Vagina (tissue), 2 donors: ENCODE measurements at regions not wholly inside any gene's neighbourhood (a gene's known extent, or its start where the extent isn't known, plus 50 kb on each side); places are given as distances from the start of the nearest gene placed in this dataset.

Experiments
- DNase-seq, 2 donors: peaks; one replicate each; pipeline ENCODE4 v3.0.0-alpha.2; 2017; ENCODE audit errors: extremely low spot score in 2 of 2
- H3K27ac ChIP-seq: fragments of 200-600 bp; sonication (generic); one replicate; pipeline ENCODE4 v1.5.1; 2019
- H3K27me3 ChIP-seq: fragments of 200-600 bp; sonication (generic); one replicate; pipeline ENCODE4 v1.5.1; 2019
- H3K36me3 ChIP-seq, 2 donors: fragments of 200-600 bp; sonication (generic); one replicate each; pipeline ENCODE4 v1.5.1; 2017 to 2019
- H3K4me1 ChIP-seq: fragments of 200-600 bp; sonication (generic); one replicate; pipeline ENCODE4 v1.5.1; 2019
- H3K4me3 ChIP-seq, 2 donors: fragments of 200-600 bp; sonication (generic); 1 replicate in 1 of 2; 2 replicates in 1 of 2; pipeline ENCODE4 v1.5.1; 2016 to 2019
- H3K9me3 ChIP-seq: fragments of 200-600 bp; sonication (generic); one replicate; pipeline ENCODE4 v1.5.1; 2019
- POLR2A ChIP-seq, 2 donors: fragments of 450-650 bp; IDR thresholded peaks; one replicate each; pipeline ENCODE4 v1.6.1; 2017; ENCODE audit warnings: antibody characterized with exemption in 2 of 2, mild to moderate bottlenecking in 2 of 2, moderate library complexity in 2 of 2
- POLR2AphosphoS5 ChIP-seq, 2 donors: sonication (generic); formaldehyde crosslinking; IDR thresholded peaks; one replicate each; pipeline ENCODE4 v1.9.0; 2017; ENCODE audit warnings: antibody characterized with exemption in 2 of 2, mild to moderate bottlenecking in 2 of 2, low read depth in 1 of 2; ENCODE audit not compliant: insufficient read depth in 1 of 2
- intact Hi-C: fragments of 100-400 bp; cut with DNase I; formaldehyde crosslinking; loops from one replicate; pipeline ENCODE4 v1.15.1; 2023
- TF ChIP-seq, protein P1 (sequence below), 3 experiments: fragments of 450-650 bp in 2 of 3; fragments of 200-600 bp in 1 of 3; sonication (generic) in 1 of 3; IDR thresholded peaks; one replicate each; pipeline ENCODE4 v1.5.1; 2017 to 2019; ENCODE audit warnings: antibody characterized with exemption in 3 of 3, mild to moderate bottlenecking in 2 of 3, moderate library complexity in 2 of 3

DNA sequence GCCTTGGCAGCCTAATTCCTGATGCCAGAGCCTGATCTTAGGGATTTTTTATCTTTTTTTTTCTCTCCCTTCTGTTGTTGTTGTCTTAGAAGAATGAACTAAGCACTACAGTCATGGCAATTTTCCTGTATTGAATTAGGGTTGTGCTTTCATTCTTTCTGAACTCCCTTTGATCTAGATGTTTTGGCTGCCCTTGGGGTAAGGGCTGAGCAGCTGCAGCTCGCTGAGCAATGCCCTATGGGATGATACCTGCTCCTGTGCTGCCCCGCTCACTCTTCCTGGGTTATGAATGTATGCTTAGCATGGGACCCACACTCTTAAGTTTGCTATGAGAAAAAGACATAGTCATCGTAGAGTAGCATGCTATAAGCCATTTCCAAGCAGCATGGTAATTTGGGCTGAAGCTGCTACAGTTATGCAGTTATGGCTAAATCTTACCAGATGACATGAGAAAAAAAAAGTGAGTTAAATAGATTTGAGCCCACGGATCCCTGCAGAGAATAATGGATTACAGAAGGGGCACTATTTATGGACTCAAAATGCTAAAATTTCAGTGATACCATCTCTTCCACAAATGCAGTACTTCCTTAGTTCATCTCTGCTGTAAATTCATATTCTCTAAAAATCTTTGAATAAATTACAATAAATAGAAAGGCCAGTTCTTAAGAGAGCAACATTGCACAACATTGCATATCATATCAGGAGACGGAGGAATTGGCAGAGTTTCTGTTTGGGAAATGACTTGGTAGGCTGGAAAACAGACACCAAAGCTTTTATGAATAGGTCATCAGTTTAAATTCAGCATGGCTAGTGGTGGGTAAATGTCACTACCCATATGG lies 79.2 kb upstream of the PTHLH start:
- Histone ChIP-seq H3K27ac (no peak overlapping the region), H3K9me3 (no peaks in the 10 kb centered on the region), H3K27me3 (no peaks in the 10 kb centered on the region), H3K4me1 (peaks cover 11% of the 10 kb centered on the region), H3K36me3 (no peaks in the 10 kb centered on the region), H3K4me3 (no peak overlapping the region)
- intact Hi-C loops = no loop called here
- no peak for DNase-seq
- TF ChIP-seq POLR2A (IDR thresholded peaks at IDR 0.05) = no peak

DNA sequence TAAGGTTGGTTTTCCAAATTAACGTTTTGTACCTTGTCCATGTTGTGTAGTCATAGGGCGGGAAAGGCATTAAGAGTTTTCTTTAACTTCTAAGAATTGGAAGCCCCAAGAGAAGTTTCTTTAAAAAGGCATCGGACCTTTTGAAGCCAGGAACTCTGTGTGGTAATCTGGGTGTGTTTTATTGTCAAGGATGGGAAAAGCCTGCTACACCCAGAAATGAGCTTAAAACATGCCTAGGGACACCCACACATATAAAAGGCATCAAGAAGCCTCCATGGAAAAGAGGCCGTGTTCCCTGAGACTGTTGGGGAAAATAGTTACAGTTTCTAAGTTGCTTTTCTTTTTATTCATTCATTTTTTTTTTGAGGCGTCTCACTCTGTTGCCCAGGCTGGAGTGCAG lies 81.0 kb upstream of the PTHLH start:
- no peak for TF ChIP-seq POLR2A (IDR thresholded peaks at IDR 0.05)
- TF ChIP-seq POLR2AphosphoS5 (IDR thresholded peaks at IDR 0.05; ENCODE audit: insufficient read depth in 1 of 2, low read depth in 1 of 2) = no peak
- TF ChIP-seq, protein P1, sequence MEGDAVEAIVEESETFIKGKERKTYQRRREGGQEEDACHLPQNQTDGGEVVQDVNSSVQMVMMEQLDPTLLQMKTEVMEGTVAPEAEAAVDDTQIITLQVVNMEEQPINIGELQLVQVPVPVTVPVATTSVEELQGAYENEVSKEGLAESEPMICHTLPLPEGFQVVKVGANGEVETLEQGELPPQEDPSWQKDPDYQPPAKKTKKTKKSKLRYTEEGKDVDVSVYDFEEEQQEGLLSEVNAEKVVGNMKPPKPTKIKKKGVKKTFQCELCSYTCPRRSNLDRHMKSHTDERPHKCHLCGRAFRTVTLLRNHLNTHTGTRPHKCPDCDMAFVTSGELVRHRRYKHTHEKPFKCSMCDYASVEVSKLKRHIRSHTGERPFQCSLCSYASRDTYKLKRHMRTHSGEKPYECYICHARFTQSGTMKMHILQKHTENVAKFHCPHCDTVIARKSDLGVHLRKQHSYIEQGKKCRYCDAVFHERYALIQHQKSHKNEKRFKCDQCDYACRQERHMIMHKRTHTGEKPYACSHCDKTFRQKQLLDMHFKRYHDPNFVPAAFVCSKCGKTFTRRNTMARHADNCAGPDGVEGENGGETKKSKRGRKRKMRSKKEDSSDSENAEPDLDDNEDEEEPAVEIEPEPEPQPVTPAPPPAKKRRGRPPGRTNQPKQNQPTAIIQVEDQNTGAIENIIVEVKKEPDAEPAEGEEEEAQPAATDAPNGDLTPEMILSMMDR (IDR thresholded peaks at IDR 0.05) = no peak
- no peak overlapping the region for H3K27ac ChIP-seq

GRCh38 chr12:28054583-28054982 lies 82.0 kb upstream of the PTHLH start:
- Histone ChIP-seq H3K27me3 (no peaks in the 10 kb centered on the region), H3K36me3 (no peaks in the 10 kb centered on the region), H3K4me3 (no peak overlapping the region), H3K4me1 (peaks cover 11% of the 10 kb centered on the region), H3K9me3 (no peaks in the 10 kb centered on the region), H3K27ac (no peak overlapping the region)
- intact Hi-C loops = no loop called here
- TF ChIP-seq POLR2A (IDR thresholded peaks at IDR 0.05) = no peak
- TF ChIP-seq, protein P1 (IDR thresholded peaks at IDR 0.05) = no peak
- DNase-seq = no peak

More for the DNA sequence above, 81.0 kb upstream of the PTHLH start:
- H3K4me3 ChIP-seq = no peak overlapping the region
- no peaks in the 10 kb centered on the region for H3K9me3 ChIP-seq
- DNase-seq = no peak
- no peaks in the 10 kb centered on the region for H3K27me3 ChIP-seq
- H3K4me1 ChIP-seq = peaks cover 11% of the 10 kb centered on the region
- intact Hi-C loops = no loop called here
- no peaks in the 10 kb centered on the region for H3K36me3 ChIP-seq

DNA sequence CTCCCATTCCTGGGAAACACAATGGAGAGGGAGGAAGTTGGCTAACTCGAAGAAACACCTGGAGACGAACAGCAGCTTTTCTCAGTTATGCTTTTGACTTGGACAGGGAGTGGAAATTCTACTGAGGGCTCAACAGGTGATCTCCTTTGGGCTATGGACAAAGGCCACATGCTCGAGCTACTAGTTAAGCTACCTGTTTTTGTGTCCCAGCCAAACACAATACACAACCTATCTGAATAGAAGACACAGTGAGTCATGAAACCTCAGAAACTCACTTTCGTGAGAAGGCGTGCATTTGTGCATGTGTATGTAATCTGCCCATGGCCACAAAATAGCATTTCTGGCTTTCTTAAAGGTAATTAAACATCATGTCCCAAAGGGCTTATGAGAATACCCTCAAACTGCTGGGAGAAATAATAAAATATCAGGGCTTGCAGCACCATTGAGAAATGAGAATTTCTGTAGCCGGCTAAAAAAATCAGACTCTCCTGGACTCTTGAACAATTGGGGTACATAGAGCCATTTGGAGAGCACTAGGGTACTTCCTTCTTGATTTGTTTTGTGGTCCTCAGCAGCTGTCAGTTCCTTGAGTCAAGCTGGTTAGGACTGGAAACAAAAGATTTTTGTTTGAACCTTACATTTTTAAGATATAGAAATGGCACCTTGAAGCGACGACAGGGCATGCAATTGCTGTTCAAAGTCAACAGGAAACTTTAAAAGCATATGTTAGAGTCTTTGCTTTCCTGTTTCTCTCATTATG lies 85.5 kb upstream of the PTHLH start:
- H3K27ac ChIP-seq = no peak overlapping the region
- H3K9me3 ChIP-seq = no peaks in the 10 kb centered on the region
- H3K4me1 ChIP-seq = no peaks in the 10 kb centered on the region
- TF ChIP-seq POLR2A (IDR thresholded peaks at IDR 0.05) = no peak
- peak in 1 of 2 donors; percentile 19 for TF ChIP-seq POLR2AphosphoS5 (IDR thresholded peaks at IDR 0.05; ENCODE audit: insufficient read depth in 1 of 2, low read depth in 1 of 2)
- TF ChIP-seq, protein P1 (IDR thresholded peaks at IDR 0.05) = no peak
- H3K36me3 ChIP-seq = no peaks in the 10 kb centered on the region
- DNase-seq = no peak
- no peak overlapping the region for H3K4me3 ChIP-seq
- intact Hi-C loops = no loop called here
- no peaks in the 10 kb centered on the region for H3K27me3 ChIP-seq

DNA sequence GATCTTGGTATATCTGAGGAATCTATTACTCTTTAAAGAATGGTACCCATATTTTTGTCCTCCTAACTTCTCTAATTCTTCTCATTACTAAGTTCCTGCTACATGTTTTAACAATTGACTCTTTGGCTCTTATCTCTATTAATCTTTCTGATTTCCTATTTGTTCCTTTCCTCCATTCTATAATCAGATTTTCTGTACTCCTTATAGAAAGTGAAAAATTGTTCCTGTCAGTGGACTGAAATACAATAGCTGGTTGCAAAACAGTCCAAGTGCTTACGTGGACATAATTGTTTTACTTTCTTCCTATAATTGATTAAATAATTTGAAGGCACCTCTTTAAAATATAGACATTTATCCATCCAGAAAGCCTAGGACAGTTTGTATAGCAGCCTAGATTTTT lies 86.7 kb upstream of the PTHLH start:
- intact Hi-C loops = no loop called here
- Histone ChIP-seq H3K27ac (no peak overlapping the region), H3K27me3 (no peaks in the 10 kb centered on the region), H3K9me3 (no peaks in the 10 kb centered on the region), H3K36me3 (no peaks in the 10 kb centered on the region), H3K4me1 (no peaks in the 10 kb centered on the region), H3K4me3 (no peak overlapping the region)
- no peak for TF ChIP-seq POLR2AphosphoS5 (IDR thresholded peaks at IDR 0.05; ENCODE audit: insufficient read depth in 1 of 2, low read depth in 1 of 2)
- TF ChIP-seq POLR2A (IDR thresholded peaks at IDR 0.05) = no peak
- TF ChIP-seq, protein P1 (IDR thresholded peaks at IDR 0.05) = no peak
- DNase-seq = no peak
